Endothelial cell of umbilical vein (primary cell): ENCODE measurements at regions not wholly inside any gene's neighbourhood (a gene's known extent, or its start where the extent isn't known, plus 50 kb on each side); places are given as distances from the start of the nearest gene placed in this dataset.

Experiments used
- EZH2 ChIP-seq: IDR thresholded peaks from 2 replicates; pipeline ENCODE4 v1.6.1; 2012; ENCODE audit warnings: borderline replicate concordance, low read depth, mild to moderate bottlenecking, moderate library complexity, low read length, inconsistent platforms; ENCODE audit not compliant: severe bottlenecking
- JUN ChIP-seq: IDR thresholded peaks from 2 replicates; pipeline ENCODE4 v1.6.1; 2011; ENCODE audit warnings: borderline replicate concordance, low read depth; ENCODE audit not compliant: insufficient read length, insufficient read depth
- MYC ChIP-seq: IDR thresholded peaks from one replicate; pipeline ENCODE4 v1.6.1; 2011; ENCODE audit warnings: mild to moderate bottlenecking, low read depth, low read length
- POLR2A ChIP-seq: IDR thresholded peaks from 2 replicates; pipeline ENCODE4 v1.6.1; 2012; ENCODE audit warnings: low read depth, mild to moderate bottlenecking, control low read depth, low read length
- TF ChIP-seq, protein P1 (sequence below), 2 donors: IDR thresholded peaks; 1 replicate in 1 of 2; 2 replicates in 1 of 2; pipeline ENCODE4 v1.5.1; 2011; ENCODE audit warnings: low read length in 2 of 2, mild to moderate bottlenecking in 2 of 2, moderate library complexity in 2 of 2, control low read depth in 1 of 2, inconsistent platforms in 1 of 2, low read depth in 1 of 2; ENCODE audit not compliant: insufficient read depth in 1 of 2; ENCODE audit errors: extremely low read depth in 1 of 2
- TF ChIP-seq, protein P2 (sequence below): IDR thresholded peaks from 2 replicates; pipeline ENCODE4 v1.6.1; 2011; ENCODE audit not compliant: insufficient read depth, insufficient read length

DNA sequence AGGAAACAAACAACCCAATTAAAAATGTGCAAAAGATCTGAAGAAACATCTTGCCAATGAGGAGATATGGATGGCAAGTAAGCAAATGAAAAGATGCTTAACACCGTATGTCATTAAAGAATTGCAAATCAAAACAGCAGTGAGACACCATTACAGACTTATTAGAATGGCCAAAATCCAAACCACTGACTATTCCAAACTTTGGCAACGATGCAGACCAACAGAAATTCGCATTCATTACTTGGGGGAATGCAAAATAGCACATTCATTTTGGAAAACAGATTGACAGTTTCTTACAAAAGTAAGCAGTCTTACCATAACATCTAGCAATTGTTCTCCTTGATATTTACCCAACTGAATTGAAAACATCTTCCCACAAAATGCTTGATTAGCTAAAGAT is 1118.7 kb downstream of the SUCLG1 start:
- no peak for TF ChIP-seq POLR2A
- TF ChIP-seq, protein P1, sequence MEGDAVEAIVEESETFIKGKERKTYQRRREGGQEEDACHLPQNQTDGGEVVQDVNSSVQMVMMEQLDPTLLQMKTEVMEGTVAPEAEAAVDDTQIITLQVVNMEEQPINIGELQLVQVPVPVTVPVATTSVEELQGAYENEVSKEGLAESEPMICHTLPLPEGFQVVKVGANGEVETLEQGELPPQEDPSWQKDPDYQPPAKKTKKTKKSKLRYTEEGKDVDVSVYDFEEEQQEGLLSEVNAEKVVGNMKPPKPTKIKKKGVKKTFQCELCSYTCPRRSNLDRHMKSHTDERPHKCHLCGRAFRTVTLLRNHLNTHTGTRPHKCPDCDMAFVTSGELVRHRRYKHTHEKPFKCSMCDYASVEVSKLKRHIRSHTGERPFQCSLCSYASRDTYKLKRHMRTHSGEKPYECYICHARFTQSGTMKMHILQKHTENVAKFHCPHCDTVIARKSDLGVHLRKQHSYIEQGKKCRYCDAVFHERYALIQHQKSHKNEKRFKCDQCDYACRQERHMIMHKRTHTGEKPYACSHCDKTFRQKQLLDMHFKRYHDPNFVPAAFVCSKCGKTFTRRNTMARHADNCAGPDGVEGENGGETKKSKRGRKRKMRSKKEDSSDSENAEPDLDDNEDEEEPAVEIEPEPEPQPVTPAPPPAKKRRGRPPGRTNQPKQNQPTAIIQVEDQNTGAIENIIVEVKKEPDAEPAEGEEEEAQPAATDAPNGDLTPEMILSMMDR (IDR thresholded peaks at IDR 0.05; ENCODE audit: extremely low read depth in 1 of 2, insufficient read depth in 1 of 2, low read depth in 1 of 2, low read length in 2 of 2): no peak
- TF ChIP-seq, protein P2, sequence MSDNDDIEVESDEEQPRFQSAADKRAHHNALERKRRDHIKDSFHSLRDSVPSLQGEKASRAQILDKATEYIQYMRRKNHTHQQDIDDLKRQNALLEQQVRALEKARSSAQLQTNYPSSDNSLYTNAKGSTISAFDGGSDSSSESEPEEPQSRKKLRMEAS: no peak
- TF ChIP-seq MYC: no peak
- TF ChIP-seq JUN: no peak
- no peak for TF ChIP-seq EZH2
